HG03139 (cell line): ENCODE measurements at regions not wholly inside any gene's neighbourhood (a gene's known extent, or its start where the extent isn't known, plus 50 kb on each side); places are given as distances from the start of the nearest gene placed in this dataset.
"Not testable (repeated sequence)": the region's sequence is repeated elsewhere in the genome, so short reads cannot be mapped to it uniquely, and the experiment has no call there.

Source experiments
- ATAC-seq: cut with Tn5 transposase; IDR thresholded peaks from one replicate; pipeline ENCODE4 v1.9.1; 2021; ENCODE audit not compliant: unreplicated experiment

DNA sequence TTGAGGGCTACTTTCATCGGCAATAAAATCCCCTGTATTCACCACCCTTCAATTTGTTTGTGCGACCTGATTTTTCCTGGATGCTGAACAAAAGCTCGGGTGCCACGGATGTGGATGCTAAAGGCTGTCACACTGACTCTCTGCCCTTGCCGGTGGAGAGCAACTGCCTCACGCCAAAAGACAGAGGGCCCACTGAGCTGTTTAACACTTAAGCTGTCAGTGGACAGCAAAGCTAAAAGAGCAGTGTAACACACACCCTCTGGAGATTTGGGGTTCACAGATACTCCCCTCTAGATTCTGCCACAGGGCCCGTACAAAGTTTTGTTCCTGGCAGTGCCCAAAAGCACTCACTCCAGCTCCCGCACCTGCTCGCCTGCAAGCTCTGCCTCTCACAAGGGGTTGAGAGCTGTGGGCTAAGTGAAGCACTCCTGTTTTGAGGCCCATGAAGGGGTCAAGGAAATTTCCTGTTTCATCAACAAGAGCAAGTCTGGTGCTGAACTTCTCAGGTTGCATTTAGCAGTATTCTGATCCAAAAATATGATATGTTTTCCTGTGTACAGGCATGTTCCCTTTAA is 1571.9 kb downstream of the ADGRL3 start:
- ATAC-seq, result no peak

DNA sequence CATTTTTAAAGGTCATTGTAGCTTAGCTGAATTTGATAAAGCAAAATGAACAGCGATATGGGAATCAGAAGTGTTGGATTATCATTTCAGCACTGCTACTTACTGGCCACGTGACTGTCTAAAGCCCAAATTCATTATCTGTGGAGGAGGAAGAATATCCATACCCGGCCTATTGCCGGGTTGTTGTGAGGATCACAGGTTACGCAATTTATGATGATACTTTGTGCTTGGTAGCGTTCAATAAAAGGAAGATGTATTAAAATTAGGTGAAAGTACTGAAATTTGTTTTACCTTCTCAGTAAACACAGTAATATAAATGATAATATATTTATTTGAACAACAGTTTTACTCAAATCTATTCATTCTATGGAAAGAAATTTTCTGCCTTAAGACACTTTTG is 1540.2 kb downstream of the ADGRL3 start:
- ATAC-seq, result no peak

DNA sequence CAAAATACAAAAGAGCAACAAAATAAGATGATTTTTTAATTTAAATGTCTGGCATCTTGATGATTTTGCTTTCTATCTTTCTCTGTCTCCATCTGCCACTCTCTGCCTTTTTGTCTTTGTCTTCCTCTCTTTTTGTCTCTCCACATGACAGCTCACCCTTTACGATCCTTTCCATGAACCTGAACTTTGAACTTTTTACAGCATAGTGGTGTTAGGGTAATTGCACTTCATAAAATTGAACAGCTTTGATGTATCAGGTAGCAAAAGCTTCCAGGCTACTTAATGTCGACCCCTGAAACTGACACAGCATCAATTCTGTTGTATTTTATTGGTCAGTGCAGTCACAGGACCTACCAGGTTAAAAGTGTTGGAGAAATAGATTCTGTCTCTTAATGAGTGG is 1517.0 kb downstream of the ADGRL3 start:
- ATAC-seq, result no peak

DNA sequence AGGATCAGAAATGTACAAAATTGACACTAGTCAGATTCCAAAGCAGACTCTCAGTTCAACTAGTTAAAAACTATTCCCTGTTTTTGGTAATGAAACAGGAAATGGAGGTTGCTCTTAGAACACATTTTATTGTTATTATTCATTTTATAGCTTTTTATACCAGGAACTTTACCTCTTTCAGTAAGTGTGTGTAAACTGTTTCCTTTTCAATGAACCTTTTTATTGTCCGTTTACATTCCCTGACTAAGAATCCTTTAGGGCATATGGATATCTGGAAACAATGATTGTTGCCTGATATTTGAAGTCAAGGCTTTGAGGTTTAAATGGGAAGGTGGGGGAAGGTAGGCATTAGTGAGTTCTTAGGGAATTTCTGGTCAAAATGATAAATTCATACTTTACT is 1511.4 kb downstream of the ADGRL3 start:
- no peak for ATAC-seq

DNA sequence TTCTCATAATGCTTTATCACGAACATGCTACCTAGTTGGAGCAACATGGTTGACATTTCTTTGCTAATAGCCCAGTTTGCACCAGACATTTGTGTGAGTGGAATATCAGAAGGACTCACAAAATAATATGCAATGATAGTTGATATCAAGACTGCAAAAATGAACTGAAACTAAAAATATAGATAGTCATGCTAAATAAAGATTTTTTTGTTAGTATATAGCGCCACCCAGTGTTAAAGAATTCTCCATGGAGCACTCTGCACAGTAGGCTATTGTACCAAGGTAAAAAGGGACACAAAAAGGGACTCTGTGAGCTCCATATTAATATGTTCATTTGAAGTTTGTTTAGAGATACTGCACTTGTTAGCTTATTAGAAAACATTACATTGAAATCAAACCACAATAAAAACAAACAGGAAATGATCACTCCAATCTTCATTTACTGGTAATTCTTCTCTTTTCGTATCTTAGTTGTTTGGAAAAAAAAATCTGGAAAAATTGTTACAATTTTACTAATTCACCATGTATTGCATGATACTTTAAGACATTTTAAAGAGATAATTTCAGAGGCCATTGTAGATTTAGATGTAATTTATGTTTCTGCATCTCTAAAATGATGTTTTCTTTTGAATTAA is 1509.6 kb downstream of the ADGRL3 start:
- ATAC-seq, result no peak

DNA sequence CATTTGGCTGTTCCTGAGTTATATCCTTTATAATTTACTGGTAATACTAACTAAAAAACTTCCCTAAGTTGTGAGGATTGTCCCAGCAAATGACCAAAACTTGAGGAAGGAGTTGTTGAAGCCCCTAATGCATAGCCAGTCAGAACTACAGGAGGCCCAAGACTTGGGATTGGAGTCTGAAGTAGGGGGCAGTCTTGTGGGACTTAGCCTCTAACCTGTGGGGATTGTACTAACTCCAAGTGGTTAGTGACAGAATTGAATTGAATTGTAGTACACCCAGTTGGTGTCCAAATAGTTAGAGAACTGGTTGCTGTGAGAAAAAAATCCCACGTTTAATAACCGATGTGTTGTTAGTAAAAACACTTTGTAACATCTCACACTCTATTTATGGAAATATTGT is 1506.3 kb downstream of the ADGRL3 start:
- ATAC-seq, result no peak

DNA sequence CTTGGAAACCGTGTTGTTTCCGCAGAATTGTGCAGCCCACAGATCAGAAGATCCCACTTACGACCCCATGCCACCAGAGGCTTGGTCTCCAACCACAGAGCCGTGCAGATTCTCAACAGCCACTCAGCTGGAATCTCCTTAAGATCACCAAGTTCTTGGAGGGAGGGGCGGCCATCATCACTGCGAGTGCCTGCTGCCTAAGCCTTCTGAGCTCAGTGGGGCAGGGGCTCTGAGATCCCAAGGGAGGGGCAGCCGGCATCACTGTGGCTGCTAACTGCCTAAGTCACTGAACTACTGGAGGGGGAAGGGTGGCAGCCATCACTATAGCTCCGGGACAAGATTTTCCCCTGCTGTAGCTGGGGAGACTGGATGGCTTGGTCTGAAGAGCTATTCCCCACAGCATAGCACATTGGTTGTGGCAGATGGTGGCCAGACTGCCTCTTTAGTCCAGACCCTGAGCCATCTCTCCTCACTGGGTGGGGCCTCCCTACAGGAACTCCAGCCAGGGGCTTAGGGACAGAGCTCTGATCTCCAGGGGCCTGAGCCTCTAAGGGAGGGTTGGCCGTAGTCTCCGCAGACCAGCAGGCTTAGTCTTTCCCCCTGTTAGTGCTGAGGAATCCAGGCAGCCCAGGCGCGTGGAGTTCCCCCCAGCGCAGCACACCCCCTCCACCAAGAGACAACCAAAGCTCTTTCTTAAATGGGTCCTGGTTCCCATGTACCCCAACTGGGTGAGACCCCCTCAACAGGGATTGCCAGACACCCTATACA is 1483.9 kb downstream of the ADGRL3 start:
- ATAC-seq, result no peak

DNA sequence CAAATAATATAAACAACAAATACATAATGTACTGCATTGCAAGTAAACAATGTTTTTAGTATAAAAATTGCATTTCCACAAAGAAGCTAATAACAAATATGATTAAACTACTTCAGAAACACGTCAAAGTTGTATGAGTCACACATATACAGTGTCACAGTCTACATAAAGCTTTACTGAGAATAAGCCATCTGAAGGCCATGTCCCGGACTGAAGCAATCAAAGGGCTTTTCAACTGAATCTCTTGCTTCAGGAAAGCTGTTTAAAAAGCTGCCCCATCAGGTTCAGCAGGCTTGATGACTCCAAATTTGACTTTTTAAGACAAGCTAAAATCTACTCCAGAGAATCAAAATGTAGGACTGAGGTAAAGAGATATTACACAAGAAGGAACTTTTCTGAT is 1476.8 kb downstream of the ADGRL3 start:
- ATAC-seq, result no peak

DNA sequence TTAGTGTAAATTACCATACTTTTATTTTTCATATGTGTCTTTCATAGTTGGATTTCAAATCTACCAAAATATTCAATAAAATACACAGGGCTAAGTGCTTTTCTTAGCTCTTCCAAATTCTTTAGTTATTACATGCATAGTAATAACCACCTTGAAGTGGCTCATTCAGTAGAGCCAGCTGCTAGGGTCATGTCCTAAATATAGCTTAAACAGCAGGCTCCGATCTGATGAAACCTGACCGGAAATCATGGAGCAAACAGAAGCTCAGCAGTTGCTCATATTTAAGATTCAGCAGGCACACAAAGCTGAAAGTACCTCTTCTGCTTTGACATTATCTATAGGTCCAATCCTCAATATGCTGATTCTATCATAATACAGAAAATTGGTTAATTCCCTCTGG is 1470.4 kb downstream of the ADGRL3 start:
- no peak for ATAC-seq

DNA sequence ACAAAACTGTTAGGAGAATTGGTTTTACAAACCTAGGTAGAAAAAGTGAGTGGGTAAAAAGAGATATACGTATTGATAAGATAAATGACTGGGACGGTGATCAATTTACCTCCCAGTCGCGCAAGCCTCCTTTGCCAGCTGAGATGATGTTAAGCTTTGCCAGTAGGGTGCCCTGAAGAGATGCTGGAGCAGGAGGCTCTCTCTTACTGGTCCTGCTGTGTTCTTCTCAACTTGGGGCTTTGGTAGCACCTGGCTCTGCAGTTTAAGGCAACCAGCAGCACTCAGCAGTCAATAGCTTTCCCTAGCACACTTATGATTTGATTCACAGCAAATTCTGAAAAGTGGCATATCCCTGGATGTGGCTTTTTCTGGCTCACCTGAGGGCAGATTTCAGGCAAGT is 1461.7 kb downstream of the ADGRL3 start:
- no peak for ATAC-seq

DNA sequence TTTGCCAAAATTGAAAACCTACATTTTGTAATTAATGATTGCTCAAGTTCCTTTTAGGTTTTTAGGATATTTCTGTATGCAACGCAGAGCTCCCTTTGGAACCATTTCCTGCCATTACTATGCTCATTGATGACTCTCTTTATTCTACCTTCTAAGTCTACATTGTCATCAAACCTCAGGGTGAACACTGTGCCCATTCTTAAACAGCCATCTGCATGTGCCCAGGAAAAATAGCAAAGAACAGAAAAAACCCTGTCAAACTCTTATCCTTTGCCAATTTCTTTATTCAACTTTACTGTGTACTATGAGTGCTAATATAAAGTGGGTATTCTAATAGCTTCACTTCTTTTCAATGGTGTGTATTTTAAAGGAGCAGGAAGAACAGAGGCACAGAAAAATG is 1455.9 kb downstream of the ADGRL3 start:
- no peak for ATAC-seq

DNA sequence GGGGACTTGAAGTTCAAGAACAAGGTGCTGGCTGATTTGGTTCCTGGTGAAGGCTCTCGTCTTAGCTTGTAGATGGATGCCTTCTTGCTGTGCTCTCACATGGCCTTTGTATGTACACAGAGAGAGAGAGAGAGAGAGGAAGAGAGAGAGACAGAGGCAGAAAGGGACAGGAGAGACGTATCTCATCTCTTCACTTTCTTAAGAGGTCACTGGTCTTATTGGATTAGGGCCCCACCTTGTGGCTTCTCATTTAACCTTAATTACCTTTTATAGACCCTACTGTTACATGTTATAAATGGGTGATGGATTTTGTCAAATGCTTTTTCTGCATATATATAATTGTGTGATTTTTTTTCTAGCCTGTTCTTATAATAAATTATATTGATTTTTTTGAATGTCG is 1444.2 kb downstream of the ADGRL3 start:
- no peak for ATAC-seq

DNA sequence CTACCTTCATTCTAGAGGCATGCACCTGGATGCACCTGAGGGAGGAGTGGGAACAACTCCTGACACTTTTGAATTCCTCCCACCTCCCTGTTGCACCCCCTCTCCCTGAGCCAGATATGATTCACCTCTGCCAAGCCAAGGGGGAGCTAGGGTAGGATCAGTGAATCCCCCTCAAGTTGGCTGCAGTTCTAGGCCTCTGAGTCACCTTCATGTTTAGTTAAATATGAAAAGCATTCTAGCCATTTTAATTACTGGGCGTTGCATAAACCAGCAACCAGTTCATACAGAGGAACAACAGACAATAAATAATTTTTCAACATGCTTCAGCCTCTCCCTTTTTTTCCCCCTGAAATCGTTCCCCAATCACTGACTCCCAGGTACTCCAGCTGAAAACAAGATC is 1440.2 kb downstream of the ADGRL3 start:
- no peak for ATAC-seq

DNA sequence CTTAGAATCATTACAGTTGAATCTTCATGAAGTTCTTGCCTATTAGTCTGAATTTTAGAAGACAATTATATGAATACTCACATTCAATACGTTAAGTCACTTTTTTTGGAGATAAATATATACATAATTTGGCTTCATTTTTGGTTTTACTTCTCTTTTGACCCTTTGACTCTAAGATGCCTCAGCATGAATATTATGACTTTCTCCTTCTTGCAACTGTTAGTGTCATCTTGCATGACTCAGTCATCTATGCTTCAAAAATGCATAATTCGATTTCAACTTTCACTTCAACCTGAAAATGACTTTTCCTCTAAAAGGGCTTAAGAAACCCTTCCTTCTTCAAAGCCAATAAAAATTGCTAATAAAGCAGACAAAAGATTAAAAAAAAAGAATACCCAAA is 1427.5 kb downstream of the ADGRL3 start:
- ATAC-seq, result no peak

DNA sequence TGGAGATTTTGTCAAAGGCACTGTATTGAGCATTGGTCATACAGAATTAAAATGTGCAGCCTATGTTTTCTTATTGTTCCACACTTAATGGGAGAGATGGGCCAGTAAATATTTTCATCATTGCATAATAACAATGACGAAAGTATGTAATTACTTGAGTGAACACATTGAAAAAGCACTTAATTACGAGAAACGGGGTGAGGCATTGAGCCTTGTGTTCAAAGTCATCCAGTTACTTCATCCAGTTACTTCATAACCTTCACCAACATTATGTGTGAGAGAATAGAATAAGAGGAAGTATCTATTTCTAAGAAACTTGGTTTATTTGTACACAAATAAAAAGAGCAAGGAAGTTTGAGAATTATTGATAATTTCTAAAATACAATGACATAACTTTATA is 1427.0 kb downstream of the ADGRL3 start:
- ATAC-seq, result no peak

DNA sequence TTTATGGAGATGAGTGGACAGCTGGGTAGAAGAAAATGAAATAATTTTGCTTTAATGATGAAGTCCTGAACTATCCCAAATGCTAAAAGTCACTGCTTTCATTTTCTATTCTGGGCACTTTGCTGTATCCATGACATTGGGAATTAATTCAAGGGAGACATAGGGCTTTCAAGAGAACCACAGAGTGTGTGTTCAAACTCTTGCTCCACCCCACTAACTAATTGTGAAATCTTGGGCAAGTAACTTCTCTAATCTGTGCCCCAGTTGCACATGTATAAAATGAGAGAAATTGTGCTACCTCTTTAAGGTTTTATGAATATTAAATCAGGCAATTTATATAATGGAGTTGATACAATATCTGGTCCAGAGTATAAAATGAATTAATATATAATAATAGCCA is 1422.0 kb downstream of the ADGRL3 start:
- ATAC-seq, result no peak

DNA sequence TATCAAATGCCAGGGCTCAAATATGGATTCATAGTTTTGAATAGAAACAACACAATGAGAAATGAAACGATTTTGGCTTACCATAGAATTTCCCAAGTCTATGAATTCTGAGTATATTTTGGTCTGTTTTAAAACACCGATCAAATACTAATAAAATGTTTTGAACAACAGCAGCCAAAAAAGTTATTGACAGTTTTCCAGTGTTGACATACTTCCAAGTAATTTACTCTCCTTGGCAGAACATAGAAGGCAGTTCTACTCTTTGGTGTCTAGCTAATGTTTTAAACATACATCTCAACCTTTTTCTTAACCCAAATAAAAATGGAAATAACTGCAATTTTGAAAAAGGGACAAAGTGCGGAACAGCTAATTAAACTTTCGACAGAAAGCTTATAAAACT is 1419.8 kb downstream of the ADGRL3 start:
- no peak for ATAC-seq

DNA sequence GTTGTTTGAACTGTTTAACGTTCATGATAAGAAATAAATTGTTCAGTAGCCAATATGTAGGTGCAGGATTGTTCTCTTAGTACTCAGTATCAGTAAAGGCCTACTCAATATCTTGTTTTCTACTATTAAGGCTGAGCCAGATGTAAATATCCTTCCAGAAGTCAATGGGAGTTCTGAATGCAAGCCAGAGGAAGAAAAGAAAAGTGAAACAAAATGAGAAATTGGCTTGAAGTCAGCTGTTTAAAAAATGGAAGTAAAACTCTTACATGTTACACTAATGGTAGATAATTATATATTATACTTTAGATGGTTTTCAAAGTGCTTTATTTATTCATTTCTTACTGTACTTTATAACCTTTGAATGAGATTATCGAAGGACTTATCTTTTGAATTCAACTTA is 1417.9 kb downstream of the ADGRL3 start:
- ATAC-seq, result no peak

DNA sequence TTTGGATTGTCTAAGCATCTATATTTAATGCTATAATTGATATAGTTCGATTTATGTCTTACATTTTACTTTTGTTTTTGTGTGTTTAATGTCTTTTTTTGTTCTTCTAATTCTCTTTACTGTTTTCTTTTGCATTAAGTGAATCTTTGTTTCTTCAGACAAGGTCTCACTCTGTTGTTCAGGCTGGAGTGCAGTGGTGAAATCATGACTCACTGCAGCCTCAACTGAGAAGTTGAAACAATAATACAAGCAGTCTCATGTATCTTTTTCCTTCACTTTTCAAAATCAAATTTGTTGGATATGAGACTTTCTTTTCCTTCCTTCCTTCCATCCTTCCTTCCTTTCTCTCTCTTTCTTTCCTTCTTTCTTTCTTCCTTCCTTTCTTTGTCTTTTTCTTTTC is 1401.6 kb downstream of the ADGRL3 start:
- no peak for ATAC-seq

DNA sequence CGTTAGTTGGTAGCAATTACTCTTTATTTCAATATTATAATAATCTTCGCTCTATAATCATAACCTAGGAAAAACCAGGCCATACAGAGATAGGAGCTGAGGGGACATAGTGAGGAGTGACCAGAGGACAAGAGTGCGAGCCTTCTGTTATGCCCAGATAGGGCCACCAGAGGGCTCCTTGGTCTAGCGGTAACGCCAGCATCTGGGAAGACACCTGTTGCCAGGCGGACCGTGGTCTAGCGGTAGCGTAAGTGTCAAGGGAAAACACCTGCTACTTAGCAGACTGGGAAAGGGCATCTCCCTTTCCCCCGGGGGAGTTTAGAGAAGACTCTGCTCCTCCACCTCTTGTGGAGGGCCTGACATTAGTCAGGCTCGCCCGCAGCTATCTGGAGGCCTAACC is 1395.1 kb downstream of the ADGRL3 start:
- ATAC-seq, result not testable (repeated sequence)

DNA sequence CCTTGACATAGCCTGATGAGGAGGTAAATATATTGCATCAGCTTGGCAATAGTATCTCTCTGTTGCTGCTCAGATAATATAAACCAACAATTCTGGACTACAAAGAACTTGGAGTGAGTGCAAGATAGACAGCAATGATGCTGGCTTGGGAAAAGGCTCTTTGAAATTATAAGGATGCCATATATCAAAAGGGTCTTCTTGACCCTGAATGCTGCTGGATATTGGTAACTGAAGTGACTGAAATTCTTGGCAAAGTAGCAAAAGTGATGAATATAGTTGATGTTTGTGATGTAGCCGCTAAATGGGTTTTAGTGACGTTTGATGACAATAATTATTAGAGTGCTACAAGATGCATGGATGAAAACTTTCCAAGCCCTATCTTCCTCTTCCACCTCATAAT is 1391.6 kb downstream of the ADGRL3 start:
- no peak for ATAC-seq

DNA sequence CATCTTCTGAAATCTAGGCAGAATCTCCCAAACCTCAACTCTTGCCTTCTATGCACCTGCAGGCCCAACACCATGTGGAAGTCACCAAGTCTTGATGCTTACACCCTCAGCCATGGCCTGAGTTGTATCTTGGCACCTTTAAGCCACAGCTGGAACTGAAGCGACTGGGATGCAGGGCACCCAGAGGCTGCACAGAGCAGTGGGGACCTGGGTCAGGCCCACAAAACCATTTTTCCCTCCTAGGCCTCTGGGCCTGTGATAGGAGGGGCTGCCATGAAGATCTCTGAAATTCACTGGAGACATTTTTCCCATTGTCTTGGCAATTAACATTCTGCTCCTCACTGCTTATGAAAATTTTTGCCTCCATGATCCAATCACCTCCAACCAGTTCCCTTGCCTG is 1388.5 kb downstream of the ADGRL3 start:
- no peak for ATAC-seq

DNA sequence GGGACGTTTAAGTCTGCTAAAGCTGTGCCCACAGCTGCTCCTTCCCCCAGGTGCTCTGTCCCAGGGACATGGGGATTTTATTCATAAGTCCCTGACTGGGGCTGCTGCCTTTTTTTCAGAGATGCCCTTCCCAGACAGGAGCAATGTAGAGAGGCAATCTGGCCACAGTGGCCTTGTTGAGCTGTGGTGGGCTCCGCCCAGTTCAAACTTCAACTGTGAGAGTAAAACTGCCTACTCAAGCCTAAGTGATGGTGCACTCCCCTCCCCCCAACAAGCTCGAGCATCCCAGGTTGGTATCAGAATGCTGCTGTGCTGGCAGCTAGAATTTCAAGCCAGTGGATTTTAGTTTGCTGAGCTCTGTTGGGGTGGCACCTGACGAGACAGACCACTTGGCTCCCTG is 1371.4 kb downstream of the ADGRL3 start:
- no peak for ATAC-seq
